Superior temporal gyrus (tissue), 1 donor: ENCODE measurements at regions not wholly inside any gene's neighbourhood (a gene's known extent, or its start where the extent isn't known, plus 50 kb on each side); places are given as distances from the start of the nearest gene placed in this dataset.

Experiments used
- DNase-seq: peaks from one replicate; pipeline ENCODE4 v3.0.0-alpha.2; 2016; ENCODE audit errors: extremely low spot score

DNA sequence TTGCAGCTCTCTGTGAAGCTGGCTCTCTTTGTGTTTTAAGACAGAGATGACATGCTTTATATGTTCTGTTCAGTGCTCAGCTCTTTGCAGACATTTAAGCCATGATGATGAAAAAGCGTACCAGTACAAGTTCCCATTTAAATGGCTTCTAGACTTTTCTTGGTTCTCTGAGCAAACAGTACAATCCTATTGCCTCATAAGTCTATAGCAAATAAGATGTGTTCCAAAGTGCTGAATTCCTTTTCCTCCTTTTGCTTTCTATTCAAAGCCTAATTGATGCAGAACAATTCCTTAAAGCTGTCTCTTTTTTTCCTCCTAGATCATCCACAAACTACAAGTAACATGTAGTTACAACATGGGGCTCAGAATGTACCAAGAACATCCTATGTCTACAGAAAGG lies 168.8 kb upstream of the SPATS2L start:
- no peak for DNase-seq

DNA sequence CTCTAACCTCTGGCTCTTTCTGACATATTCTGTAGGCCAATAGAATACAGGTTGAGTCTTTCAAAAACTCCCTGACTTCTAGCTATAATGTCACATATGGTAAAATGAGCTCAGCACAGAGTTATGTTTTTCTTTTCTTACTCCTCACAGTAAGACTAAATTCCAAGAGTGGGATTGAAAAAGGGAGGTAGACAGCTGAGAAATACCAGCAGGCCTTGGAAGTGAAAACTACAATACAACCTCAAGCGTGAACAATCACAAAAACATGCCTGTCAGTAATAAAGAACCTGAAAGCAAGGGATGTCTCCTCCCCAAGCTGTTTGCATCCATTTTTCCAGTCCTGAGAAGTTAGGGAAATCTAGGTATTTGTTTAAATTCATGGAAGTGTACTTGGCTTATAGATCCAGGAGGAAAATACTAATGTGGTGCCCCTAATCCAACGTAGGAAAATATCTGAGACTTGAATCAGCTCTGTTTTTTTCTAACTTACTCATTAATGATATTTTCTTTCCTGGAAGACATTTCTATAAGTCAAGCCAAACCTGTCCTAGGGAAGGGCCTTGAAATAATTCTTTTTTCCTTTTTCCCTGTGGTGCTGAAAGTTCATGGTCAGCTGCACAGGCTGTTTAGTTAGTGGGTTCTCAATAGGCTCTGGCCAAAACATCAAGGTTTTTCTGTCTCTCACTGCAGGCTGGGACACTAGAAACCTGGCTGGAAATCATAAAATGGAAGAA lies 167.9 kb upstream of the SPATS2L start:
- DNase-seq: no peak

DNA sequence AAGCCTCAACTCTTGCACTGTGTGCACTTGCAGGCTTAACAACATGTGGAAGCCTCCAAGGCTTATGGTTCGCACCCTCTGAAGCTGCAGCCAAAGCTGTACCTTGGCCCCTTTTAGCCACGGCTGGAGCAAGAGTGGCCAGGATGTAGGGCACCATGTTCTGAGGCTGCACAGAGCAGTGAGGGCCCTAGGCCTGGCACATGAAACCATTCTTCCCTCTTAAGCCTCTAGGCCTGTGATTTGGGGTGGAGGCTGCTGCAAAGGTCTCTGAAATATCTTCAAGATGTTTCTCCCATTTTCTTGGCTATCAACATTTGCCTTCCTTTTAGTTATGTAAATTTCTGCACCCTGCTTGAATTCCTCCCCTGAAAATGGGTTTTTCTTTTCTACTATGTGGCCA lies 161.9 kb upstream of the SPATS2L start:
- no peak for DNase-seq

DNA sequence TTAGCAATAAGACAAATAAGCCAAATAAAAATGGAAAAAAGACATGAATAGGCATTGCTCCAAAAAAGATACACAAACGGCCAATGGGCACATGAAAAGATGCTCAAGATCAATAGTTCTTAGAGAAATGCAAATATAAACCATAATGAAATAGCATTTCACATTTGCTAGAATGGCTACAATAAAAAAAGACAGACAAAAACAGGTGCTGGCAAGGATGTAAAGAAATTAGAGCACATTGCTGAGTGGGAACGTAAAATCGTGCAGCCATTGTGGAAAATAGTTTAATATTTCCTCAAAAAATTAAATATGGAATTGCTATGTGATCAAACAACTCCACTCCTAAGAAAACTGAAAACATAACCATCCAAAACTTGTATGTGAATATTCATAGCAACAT lies 160.0 kb upstream of the SPATS2L start:
- no peak for DNase-seq

DNA sequence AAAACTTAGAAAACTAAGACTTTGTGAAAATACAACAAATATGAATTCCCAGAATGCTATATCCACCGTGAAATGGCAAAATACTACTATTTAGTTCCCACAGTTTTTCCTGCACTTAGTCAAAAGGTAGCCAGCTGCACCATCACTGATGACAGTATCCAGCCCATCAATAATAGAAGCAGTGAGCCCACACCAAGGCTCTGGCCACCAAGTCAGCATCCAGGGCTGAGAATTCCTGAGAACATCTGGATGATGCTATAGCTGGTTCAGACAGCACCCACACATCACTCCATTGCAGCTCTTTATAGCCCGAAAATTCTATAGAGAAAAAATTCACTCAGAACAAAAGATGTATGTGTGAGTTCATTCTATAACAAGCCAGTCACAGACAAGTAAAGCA lies 159.1 kb upstream of the SPATS2L start:
- DNase-seq: no peak

DNA sequence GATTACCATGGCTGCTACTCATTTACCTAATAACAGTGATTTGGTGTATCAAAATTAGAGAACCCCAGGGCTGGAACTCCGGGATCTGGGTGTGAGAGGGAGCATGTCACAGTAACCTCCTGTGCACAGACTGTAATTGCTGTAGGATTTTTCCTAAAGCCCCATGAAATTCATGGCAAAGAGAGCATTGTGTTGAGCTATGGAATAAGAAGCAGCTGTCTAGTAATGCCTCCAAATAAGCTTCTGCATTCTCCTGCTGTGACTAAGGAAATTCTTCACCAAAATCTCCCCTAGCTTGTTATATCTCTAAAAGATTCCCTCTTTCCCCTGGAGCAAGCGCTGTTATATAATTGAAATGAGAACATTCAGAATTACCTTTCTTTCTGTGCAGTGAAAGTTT lies 158.1 kb upstream of the SPATS2L start:
- DNase-seq: no peak

DNA sequence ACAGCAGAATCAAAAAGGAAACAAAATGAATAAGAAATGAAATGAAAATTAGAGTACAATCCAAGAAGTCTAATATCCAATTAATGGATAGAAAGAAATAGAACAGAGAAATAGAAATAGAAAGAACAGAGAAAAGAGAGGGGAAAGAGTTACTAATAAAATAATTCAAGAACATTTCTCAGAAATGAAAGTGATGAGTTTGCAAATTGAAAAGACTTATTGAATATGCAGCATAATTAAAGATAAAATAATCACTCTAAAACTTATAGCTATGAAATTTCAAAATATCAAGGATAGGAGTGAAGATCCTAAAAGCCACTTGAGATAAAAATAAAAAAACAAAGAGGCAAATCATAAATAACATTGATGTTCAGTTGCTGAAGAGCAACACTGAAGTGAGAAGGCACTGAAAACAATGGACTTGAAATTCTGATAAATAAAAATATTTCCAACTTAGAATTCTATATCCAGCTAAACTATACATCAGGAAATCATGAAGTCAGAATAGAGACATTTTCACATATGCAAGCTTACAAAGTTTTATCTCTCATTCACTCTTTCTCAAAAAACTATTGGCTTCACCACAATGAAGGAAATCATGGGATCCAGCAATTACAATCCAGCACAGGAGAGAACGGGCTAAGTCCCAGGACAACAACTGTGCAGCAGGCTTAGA lies 155.9 kb upstream of the SPATS2L start:
- no peak for DNase-seq

DNA sequence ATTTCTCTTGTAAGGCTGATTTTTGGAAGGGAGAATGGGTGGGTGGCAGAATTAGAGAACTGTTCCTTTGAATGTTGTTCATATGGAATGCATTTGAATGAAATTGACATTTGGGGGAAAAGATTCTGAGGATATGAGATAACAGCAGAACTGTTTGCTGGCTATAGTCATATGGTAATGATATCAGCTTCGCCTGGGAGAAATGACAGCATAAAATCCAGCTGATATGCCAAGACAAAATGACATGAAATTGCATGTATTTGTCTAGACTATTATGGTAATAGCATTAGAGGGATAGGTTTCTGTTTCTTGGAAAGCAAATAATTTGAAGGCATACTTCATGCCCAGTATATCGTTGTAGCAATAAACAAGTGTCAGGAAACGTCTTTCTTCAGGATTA lies 150.8 kb upstream of the SPATS2L start:
- DNase-seq: no peak

DNA sequence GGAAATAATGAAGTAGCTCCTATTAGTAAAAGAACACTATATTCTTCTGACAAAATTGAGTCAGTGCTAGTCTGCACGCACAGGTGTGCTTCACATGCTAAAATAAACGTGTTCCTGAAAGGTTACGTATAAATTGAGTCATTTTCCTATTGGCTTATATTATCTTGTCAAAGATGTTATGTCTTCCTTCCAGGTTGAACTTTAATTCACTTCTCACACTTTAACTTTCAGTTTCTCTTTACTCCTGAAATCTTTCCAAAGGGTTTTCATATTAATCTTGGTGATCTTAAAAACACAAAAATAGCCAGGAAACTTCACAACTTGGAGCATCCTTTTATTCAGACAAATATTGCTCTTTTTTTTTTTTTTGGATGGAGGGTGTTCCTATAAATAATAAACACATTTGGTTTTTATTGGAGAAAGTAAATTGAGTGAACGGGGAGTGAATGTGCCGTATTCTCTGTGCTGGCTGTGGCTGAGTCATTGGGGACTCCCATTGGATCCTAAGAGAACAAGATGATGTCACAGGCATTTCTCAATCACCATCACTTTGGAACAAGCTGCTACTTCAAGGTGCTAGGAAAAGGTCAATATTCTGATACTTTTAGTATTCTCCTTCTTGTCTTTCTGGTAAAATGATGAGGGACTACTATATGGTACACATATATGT lies 150.2 kb upstream of the SPATS2L start:
- DNase-seq: no peak

DNA sequence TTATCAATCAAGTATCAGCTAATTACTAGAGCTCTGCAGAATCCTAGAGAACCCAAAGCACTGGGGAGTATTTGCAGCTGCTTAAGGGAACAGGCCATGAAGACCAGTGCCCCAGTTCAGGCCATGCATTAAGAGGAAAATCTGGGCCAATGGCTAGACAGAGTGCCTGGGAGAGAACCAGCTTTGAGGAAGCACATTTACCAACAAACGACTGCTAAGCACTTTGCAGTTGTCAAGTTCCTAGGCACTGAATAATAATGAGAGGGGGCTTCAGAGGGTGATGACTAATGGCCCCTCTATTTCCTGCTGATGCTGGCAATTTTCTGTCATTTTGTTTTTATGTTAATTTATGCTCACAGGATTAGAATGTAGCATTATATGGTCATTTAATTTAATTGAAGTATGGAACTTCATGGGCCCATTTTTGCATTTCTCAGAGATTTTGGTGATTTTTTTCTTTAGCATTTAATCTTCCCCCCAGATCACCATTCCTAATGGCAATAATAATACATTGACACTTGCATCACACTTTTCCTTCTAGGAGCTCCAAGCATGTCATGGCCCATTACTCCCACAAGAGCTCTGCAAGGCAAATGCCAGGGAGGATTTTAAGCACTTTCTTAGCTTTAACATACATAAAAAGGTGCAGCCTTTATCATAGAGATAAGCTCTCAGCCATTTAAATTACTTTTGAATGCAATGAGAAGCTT lies 147.7 kb upstream of the SPATS2L start:
- no peak for DNase-seq

DNA sequence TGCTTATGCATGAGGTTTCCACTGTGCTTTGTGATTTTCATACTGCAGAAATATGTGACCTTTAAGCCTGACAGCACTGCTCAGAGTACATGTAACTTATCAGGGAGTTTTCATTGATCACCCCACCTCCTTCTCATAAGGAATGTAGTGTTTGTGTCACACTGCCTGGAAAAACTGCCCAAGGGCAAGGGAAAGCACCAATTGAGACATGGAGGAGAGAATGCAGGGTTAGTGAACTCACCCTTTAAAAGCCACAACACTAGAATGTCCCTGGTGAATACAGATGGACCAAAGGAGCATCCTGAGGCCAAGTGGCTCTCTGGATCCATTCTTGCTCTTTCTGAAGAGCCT lies 147.2 kb upstream of the SPATS2L start:
- DNase-seq: no peak

DNA sequence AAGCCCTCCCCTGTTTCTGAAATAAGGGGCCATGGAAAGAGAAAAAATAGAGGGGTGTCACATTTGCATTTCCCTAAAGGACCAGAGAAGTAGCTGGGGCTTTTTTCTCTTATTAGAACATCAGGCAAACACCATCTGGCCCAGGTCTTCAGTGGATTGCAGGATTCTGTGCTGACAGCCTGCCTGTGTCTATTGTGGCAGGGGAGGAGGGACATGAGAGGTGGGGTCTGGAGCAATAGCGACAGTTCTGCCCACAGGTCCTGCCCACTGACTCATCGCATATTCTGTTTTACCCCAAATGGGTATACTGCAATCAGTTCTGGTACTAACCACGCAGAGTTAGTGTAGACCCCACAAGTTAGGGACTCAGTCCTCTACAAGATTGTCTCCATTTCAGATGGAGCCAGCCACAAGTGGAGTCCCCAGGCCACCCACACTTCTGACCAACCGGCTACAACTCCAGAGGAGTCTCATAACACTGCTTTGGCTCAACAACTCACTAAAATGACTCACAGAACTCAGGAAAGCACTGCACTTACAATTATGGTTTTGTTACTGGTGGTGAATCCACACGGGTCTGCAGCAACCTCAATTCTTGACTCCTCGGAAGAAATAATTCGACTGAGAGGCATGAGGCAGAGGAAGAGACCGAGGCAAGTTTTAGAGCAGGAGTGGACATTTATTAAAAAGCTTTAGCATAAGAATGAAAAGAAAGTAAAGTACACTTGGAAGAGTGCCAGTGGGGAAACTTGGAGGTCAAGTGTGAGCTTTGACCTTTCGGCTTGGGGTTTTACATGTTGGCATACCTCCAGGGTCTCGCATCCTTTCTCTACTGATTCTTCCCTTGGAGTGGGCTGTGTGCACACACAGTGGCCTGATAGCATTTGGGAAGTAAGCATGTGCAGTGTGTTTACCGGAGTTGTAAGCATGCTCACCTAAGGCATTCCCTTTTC lies 146.4 kb upstream of the SPATS2L start:
- no peak for DNase-seq

DNA sequence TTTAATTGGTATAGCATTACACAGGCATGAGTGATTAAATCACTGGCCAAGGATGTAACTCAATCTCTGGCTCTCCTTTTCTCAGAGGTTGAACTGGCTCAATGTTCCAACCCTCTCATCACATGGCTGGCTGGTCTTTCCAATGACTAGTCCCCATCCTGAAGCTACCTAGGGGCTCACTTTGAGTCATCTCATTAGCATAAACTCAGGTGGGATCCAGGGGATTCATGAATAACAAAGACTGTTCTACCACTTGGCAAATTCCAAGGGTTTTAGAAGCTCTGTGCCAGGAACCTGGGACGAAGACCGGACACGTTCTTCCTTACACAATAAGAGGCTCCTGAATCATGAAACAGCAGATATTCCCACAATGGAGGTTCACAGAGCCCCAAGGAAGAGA lies 145.0 kb upstream of the SPATS2L start:
- no peak for DNase-seq

DNA sequence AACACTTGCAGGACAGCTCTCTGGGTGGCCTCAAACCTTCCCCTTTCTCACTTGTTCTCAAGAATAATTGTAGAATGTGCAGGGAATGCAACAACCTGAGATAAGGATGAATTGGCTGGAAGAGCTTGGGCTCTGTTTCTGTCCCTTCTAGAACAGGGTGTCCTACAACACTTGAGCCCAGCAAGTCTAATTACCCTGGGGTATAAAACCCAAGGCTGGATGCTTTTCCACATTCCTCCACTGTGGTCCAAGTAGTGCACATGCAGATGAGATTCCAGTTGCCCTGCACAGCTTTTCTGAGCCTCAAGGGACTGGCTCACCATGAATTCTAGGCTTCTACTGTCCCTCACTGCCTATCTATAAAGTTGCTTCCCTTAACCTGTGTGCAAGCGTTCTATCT lies 140.8 kb upstream of the SPATS2L start:
- DNase-seq: no peak

DNA sequence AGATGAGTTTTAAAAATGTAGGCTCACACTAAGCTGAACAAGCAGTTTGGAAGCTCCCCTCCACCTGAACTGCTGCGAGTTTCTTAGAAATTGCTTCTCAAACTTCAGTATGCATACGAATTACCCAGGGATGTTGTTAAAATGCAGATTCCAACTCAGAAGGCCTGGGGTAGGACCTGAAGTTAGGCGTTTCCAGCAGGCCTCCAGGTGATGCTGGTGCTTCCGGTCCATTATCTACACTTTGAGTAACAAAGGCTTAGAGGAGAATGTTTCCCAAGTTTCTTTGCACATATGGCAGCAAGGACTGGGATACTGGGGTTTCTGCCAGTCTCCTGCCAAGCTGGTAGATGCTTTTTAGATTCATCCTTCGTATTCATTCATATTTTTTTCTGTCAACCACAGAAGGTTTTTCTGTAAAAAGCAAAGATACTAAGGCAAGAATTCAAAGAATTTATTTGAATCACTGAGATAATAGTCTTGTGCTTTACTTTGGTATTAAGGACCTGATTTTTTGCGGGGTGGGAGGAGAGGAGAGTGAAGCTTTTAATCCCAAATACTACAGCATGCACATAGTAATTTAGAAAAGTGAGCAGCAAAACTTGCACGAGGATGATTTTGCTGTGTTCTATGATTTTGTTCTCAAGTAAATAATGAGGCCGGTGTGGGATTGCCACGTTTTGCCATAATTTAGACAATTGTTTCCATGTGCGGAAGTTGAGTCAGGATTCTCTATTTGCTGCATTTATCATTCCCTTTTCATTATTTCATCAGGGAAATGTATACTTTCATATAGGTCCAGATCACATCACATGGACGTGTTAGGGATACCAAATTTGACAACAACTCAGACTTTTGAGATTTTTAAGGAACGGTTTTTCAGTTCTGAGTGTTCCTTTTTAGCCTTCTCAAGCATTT lies 137.6 kb upstream of the SPATS2L start:
- DNase-seq: no peak

DNA sequence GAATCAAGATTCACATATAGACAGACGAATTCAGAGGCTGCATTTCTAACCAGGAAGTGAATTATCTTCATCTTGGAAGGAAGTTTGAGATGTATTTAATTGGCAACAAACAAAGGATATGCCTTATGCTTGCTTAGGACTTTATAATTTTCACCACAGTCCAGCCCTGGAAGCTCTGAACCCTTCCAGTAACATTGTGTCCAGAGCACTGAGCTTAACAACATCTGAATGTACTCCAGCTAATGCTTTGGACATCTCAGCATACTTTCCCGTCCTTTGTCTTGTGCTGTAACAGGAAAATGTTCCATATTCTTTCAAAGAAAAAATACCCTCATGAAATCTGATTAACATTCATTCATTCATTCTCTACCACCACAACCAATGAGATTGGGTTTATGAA lies 136.3 kb upstream of the SPATS2L start:
- no peak for DNase-seq

DNA sequence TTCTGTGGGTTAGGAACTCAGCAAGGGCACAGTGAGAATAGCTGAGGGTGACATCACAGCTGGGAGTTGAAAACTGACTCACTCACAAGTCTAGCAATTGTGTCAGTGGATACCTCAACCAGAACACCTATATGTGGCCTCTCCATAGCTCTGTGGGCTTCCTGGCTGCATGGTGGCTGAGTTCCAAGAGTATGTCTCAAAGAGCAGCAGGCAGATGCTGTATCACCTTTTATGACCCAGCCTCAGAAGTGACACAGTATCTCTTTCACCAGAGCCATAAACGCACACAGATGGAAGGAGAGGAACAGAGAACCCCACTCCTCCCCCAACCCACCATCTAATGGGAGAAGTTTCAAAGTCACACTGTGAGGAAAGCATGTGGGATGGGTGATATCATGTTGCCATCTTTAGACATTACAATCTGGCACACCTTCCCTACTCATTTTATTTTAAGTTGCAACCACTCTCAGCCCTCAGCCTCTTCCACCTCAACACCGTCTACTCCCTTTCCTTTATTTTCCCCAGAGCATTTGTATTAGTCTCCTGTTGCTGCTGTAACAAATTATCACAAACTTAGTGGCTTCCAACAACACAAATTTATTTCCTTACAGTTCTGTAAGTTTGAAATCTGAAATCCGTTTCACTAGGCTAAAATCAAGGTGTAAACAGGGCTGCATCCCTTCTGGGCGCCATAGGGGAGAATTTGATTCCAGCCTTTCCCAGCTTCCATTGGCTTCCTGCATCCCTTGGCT lies 134.6 kb upstream of the SPATS2L start:
- no peak for DNase-seq

DNA sequence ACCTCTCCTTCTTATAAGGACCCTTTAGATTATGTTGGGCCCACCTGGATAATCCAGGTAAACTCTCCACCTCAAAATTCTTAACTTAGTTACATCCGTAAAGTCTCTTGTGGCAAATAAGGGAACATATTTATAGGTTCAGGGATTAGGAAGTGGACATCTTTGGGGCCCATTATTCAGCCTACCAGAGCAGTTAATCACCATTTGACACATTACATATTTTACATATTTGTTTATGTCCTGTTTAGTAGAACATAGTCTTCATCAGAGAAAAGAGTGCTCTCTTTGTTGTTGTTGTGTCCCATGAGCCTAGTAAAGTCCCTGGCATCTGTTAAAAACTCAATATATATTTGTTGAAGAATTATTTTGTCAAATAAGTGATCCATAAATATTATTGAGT lies 134.0 kb upstream of the SPATS2L start:
- DNase-seq: no peak

DNA sequence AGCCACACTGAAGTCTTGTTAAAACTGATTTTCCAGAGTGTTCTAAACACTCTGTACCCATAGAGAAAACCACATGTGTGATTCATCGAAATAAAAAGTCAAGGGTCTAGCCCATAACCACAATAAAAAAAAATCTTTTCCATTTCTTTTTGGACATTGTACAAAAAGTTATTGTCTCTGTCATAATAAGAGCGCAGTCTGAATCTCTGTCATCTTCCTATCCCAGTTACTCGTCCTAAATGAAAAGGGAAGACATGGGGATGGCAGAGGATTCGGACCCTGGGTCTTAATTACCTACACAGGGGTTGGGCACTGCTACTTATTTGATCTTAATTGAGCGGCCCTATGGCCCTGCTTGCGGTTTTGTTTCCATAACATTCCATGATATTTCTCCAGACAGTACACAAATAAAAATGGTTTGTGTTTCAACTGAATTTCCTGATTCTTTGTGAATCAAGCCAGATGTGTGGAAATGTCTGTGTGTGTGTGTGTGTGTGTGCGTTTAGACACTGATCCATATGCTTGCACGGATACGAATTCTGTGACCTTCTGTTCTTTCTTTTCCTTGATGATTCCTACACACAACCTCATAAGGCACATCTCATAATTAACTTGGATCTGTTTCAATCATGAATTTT lies 133.4 kb upstream of the SPATS2L start:
- DNase-seq: no peak
